ENCODE measurements at regions not wholly inside any gene's neighbourhood (a gene's known extent, or its start where the extent isn't known, plus 50 kb on each side); places are given as distances from the start of the nearest gene placed in this dataset.
"Not testable (repeated sequence)": the region's sequence is repeated elsewhere in the genome, so short reads cannot be mapped to it uniquely, and the experiment has no call there.

GRCh38 chr14:106722813-106723687, 1196.7 kb downstream of the TMEM121 start:
- DNase-seq = not testable (repeated sequence)

GRCh38 chr14:106727962-106728361, 1201.6 kb downstream of the TMEM121 start:
- not testable (repeated sequence) for DNase-seq

GRCh38 chr14:106728611-106729010, 1202.2 kb downstream of the TMEM121 start:
- no peak for DNase-seq

GRCh38 chr14:106729551-106729950, 1203.2 kb downstream of the TMEM121 start:
- no peak for DNase-seq

GRCh38 chr14:106733771-106734170, 1207.4 kb downstream of the TMEM121 start:
- no peak for DNase-seq

GRCh38 chr14:106737021-106737420, 1210.6 kb downstream of the TMEM121 start:
- no peak for DNase-seq

GRCh38 chr14:106738075-106738474, 1211.7 kb downstream of the TMEM121 start:
- DNase-seq = no peak

- DNase-seq = not testable (repeated sequence)
These were observed 1212.3 kb downstream of the TMEM121 start for GRCh38 chr14:106738598-106739258.

GRCh38 chr14:106741086-106741827, 1214.9 kb downstream of the TMEM121 start:
- peak; percentile 33 for DNase-seq

GRCh38 chr14:106745016-106745767, 1218.8 kb downstream of the TMEM121 start:
- DNase-seq = not testable (repeated sequence)

GRCh38 chr14:106750089-106750488, 1223.7 kb downstream of the TMEM121 start:
- DNase-seq = not testable (repeated sequence)

GRCh38 chr14:106753751-106754150, 1227.4 kb downstream of the TMEM121 start:
- DNase-seq = not testable (repeated sequence)

GRCh38 chr14:106757444-106757843, 1231.1 kb downstream of the TMEM121 start:
- not testable (repeated sequence) for DNase-seq

GRCh38 chr14:106761886-106762816, 1235.8 kb downstream of the TMEM121 start:
- not testable (repeated sequence) for DNase-seq

GRCh38 chr14:106764968-106765369, 1238.6 kb downstream of the TMEM121 start:
- DNase-seq = not testable (repeated sequence)

GRCh38 chr14:106766145-106766544, 1239.8 kb downstream of the TMEM121 start:
- no peak for DNase-seq

- not testable (repeated sequence) for DNase-seq
These were observed 1240.3 kb downstream of the TMEM121 start for GRCh38 chr14:106766551-106767277.

- not testable (repeated sequence) for DNase-seq
These were observed 1241.8 kb downstream of the TMEM121 start for GRCh38 chr14:106768230-106768629.

- DNase-seq = not testable (repeated sequence)
These were observed 1242.8 kb downstream of the TMEM121 start for GRCh38 chr14:106768972-106769700.

GRCh38 chr14:106770158-106770672, 1243.8 kb downstream of the TMEM121 start:
- not testable (repeated sequence) for DNase-seq
